Loucy (cell line): ENCODE measurements at regions not wholly inside any gene's neighbourhood (a gene's known extent, or its start where the extent isn't known, plus 50 kb on each side); places are given as distances from the start of the nearest gene placed in this dataset.

Source experiments
- H2AFZ ChIP-seq: fragments of 200-600 bp; sonication (generic); 2 replicates; pipeline ENCODE4 v1.6.0; 2016; ENCODE audit warnings: antibody characterized with exemption, mild to moderate bottlenecking, low read length, moderate library complexity
- H3F3A ChIP-seq: fragments of 200-600 bp; 2 replicates; pipeline ENCODE4 v1.6.0; 2016; ENCODE audit warnings: antibody characterized with exemption, low read depth, mild to moderate bottlenecking
- H3K27me3 ChIP-seq: fragments of 200-600 bp; sonication (generic); 2 replicates; pipeline ENCODE4 v1.6.1; 2014; ENCODE audit warnings: low read length, mild to moderate bottlenecking; ENCODE audit not compliant: insufficient read depth, poor library complexity, severe bottlenecking
- H3K36me3 ChIP-seq: fragments of 200-600 bp; sonication (generic); 2 replicates; pipeline ENCODE4 v1.6.1; 2016; ENCODE audit warnings: low read length; ENCODE audit not compliant: insufficient read depth
- H3K4me1 ChIP-seq: fragments of 200-600 bp; sonication (generic); 2 replicates; pipeline ENCODE4 v1.5.1; 2014; ENCODE audit warnings: low read length, mild to moderate bottlenecking; ENCODE audit not compliant: insufficient read depth, poor library complexity, severe bottlenecking
- H3K4me2 ChIP-seq: fragments of 200-600 bp; sonication (generic); 2 replicates; pipeline ENCODE4 v1.6.0; 2014; ENCODE audit warnings: antibody characterized with exemption, low read length, low read depth, mild to moderate bottlenecking; ENCODE audit not compliant: poor library complexity, severe bottlenecking
- H3K4me3 ChIP-seq: fragments of 200-600 bp; sonication (generic); 2 replicates; pipeline ENCODE4 v1.5.1; 2014; ENCODE audit warnings: low read length, mild to moderate bottlenecking, mixed read lengths; ENCODE audit not compliant: poor library complexity, severe bottlenecking
- H3K79me2 ChIP-seq: fragments of 200-600 bp; sonication (generic); 2 replicates; pipeline ENCODE4 v1.6.1; 2014; ENCODE audit warnings: low read length; ENCODE audit not compliant: insufficient read depth
- H3K9ac ChIP-seq: fragments of 200-600 bp; sonication (generic); 2 replicates; pipeline ENCODE4 v1.6.0; 2014; ENCODE audit warnings: mild to moderate bottlenecking, low read depth, low read length, moderate library complexity; ENCODE audit not compliant: poor library complexity, severe bottlenecking
- H3K9me2 ChIP-seq: fragments of 200-600 bp; sonication (generic); replicated peaks from 2 replicates; pipeline ENCODE4 v1.6.1; 2016; ENCODE audit warnings: low read depth, low read length, mixed read lengths
- H3K9me3 ChIP-seq: fragments of 200-600 bp; sonication (generic); 2 replicates; pipeline ENCODE4 v1.6.1; 2014; ENCODE audit warnings: mild to moderate bottlenecking, antibody characterized with exemption, low read length, low read depth; ENCODE audit not compliant: insufficient read depth
- H4K20me1 ChIP-seq: fragments of 200-600 bp; sonication (generic); 2 replicates; pipeline ENCODE4 v1.6.0; 2014; ENCODE audit warnings: antibody characterized with exemption, low read length, mild to moderate bottlenecking; ENCODE audit not compliant: insufficient read depth, poor library complexity, severe bottlenecking
- CTCF ChIP-seq: fragments of 200-600 bp; sonication (generic); conservative IDR thresholded peaks from 2 replicates; pipeline ENCODE4 v1.5.1; 2014; ENCODE audit warnings: mild to moderate bottlenecking, antibody characterized with exemption, low read length
- EZH2phosphoT487 ChIP-seq: fragments of 200-600 bp; IDR thresholded peaks from 2 replicates; pipeline ENCODE4 v1.6.1; 2018; ENCODE audit warnings: antibody characterized with exemption, mild to moderate bottlenecking, moderate library complexity, borderline replicate concordance

GRCh38 chr2:71834796-71835195 lies 312.9 kb downstream of the CYP26B1 start:
- Histone ChIP-seq H2AFZ (no peak overlapping the region), H3K4me3 (no peak overlapping the region)

GRCh38 chr2:71833855-71834560 lies 313.7 kb downstream of the CYP26B1 start:
- no peaks in the 10 kb centered on the region for H3K9me2 ChIP-seq
- no peaks in the 10 kb centered on the region for H4K20me1 ChIP-seq
- H2AFZ ChIP-seq = no peak overlapping the region
- no peak overlapping the region for H3K4me3 ChIP-seq
- H3K36me3 ChIP-seq = no peaks in the 10 kb centered on the region
- H3K4me2 ChIP-seq = no peak overlapping the region
- H3K9ac ChIP-seq = no peak overlapping the region
- no peaks in the 10 kb centered on the region for H3F3A ChIP-seq
- H3K4me1 ChIP-seq = no peaks in the 10 kb centered on the region
- no peaks in the 10 kb centered on the region for H3K27me3 ChIP-seq
- H3K79me2 ChIP-seq = no peaks in the 10 kb centered on the region
- TF ChIP-seq EZH2phosphoT487 (no peak), CTCF (no peak)
- H3K9me3 ChIP-seq = no peaks in the 10 kb centered on the region; the same call in 1 of the 2 replicates

More at GRCh38 chr2:71834796-71835195, 312.9 kb downstream of the CYP26B1 start:
- H3K9me3 ChIP-seq = no peaks in the 10 kb centered on the region
- no peaks in the 10 kb centered on the region for H3K79me2 ChIP-seq
- H3K4me2 ChIP-seq = no peak overlapping the region
- no peak overlapping the region for H3K9ac ChIP-seq
- H3K27me3 ChIP-seq = no peaks in the 10 kb centered on the region
- H3K4me1 ChIP-seq = no peaks in the 10 kb centered on the region
- no peaks in the 10 kb centered on the region for H3K9me2 ChIP-seq
- no peaks in the 10 kb centered on the region for H3F3A ChIP-seq
- no peaks in the 10 kb centered on the region for H3K36me3 ChIP-seq
- no peak for TF ChIP-seq EZH2phosphoT487
- no peak for TF ChIP-seq CTCF
- H4K20me1 ChIP-seq = no peaks in the 10 kb centered on the region

DNA sequence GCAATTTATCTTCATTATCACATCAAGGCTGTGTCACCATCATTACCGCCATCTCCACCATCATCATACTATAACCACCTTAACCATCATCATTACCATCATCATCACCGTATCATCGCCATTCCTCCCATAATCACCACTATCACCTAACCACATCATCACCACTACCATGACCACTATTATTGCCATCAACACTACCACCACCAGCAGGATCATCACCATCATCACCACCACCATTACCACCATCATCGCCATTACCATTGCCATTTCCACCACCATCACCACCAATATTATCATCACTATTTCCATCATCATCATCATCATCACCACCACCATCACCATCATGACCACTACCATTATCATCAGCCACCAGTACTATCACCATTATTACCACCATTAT lies 314.4 kb downstream of the CYP26B1 start:
- Histone ChIP-seq H3K4me3 (no peak overlapping the region), H3K4me2 (no peak overlapping the region), H4K20me1 (no peaks in the 10 kb centered on the region), H3F3A (no peaks in the 10 kb centered on the region), H3K9me3 (peaks cover 6% of the 10 kb centered on the region; the same call in 1 of the 2 replicates), H3K27me3 (no peaks in the 10 kb centered on the region), H3K79me2 (no peaks in the 10 kb centered on the region), H3K9ac (no peak overlapping the region), H3K4me1 (no peaks in the 10 kb centered on the region), H3K9me2 (no peaks in the 10 kb centered on the region), H3K36me3 (no peaks in the 10 kb centered on the region), H2AFZ (no peak overlapping the region)
- TF ChIP-seq EZH2phosphoT487 (no peak), CTCF (no peak)
